GM12878 (cell line): ENCODE measurements at regions not wholly inside any gene's neighbourhood (a gene's known extent, or its start where the extent isn't known, plus 50 kb on each side); places are given as distances from the start of the nearest gene placed in this dataset.

Experiments used
- CHD1 ChIP-seq: IDR thresholded peaks from 2 replicates; pipeline ENCODE4 v1.6.1; 2012; ENCODE audit warnings: low read depth, low read length, improper control_type of control experiment
- NRF1 ChIP-seq: conservative IDR thresholded peaks from 2 replicates; pipeline ENCODE4 v1.6.1; 2011; ENCODE audit warnings: mild to moderate bottlenecking, low read depth, low read length, improper control_type of control experiment
- TF ChIP-seq, protein P1 (sequence below): fragments of 450-650 bp; formaldehyde crosslinking; IDR thresholded peaks from 2 replicates; pipeline ENCODE4 v1.4.0; 2022; ENCODE audit warnings: mild to moderate bottlenecking, moderate library complexity
- TF ChIP-seq, protein P2 (sequence below): fragments of 150-350 bp; IDR thresholded peaks from 2 replicates; pipeline ENCODE4 v1.6.1; 2016; ENCODE audit warnings: low read depth, low read length
- TF ChIP-seq, protein P3 (sequence below): fragments of 450-650 bp; IDR thresholded peaks from 2 replicates; pipeline ENCODE4 v1.6.1; 2016; ENCODE audit warnings: mild to moderate bottlenecking

DNA sequence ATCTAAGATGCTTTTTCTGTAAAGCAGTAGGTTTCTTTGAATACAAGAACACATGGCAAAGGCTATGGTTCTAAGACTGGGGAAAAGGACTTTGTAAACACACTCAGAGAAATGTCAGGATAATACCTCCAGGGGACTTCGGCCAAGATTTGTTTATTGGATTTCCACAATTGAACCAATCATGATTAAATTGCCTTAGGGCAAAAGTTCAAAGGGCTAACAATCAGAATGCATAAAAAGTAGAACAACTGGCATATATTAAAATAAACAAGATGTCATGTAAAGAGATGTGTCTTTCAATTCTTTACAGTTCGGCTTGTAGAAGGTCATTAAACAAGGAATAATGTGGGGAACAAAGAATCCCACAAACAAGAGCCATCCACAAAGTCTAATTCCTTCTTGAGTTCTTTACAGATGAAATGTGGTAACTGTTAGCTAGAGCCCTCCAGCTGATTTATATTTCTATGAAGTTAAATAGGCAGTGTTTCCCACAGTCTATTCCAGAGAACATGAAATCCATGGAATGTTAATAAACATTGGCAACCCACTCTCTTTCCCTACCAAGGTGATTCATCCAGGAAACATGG, 565.5 kb downstream of the ZNF608 start (continued):
- TF ChIP-seq, protein P1, sequence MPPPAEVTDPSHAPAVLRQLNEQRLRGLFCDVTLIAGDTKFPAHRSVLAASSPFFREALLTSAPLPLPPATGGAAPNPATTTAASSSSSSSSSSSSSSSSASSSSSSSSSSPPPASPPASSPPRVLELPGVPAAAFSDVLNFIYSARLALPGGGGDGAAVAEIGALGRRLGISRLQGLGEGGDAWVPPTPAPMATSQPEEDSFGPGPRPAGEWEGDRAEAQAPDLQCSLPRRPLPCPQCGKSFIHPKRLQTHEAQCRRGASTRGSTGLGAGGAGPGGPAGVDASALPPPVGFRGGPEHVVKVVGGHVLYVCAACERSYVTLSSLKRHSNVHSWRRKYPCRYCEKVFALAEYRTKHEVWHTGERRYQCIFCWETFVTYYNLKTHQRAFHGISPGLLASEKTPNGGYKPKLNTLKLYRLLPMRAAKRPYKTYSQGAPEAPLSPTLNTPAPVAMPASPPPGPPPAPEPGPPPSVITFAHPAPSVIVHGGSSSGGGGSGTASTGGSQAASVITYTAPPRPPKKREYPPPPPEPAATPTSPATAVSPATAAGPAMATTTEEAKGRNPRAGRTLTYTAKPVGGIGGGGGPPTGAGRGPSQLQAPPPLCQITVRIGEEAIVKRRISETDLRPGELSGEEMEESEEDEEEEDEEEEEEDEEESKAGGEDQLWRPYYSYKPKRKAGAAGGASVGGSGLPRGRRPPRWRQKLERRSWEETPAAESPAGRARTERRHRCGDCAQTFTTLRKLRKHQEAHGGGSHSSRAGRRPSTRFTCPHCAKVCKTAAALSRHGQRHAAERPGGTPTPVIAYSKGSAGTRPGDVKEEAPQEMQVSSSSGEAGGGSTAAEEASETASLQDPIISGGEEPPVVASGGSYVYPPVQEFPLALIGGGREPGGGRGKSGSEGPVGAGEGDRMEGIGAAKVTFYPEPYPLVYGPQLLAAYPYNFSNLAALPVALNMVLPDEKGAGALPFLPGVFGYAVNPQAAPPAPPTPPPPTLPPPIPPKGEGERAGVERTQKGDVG (CRISPR knock-in tag), result no peak
- TF ChIP-seq, protein P2, sequence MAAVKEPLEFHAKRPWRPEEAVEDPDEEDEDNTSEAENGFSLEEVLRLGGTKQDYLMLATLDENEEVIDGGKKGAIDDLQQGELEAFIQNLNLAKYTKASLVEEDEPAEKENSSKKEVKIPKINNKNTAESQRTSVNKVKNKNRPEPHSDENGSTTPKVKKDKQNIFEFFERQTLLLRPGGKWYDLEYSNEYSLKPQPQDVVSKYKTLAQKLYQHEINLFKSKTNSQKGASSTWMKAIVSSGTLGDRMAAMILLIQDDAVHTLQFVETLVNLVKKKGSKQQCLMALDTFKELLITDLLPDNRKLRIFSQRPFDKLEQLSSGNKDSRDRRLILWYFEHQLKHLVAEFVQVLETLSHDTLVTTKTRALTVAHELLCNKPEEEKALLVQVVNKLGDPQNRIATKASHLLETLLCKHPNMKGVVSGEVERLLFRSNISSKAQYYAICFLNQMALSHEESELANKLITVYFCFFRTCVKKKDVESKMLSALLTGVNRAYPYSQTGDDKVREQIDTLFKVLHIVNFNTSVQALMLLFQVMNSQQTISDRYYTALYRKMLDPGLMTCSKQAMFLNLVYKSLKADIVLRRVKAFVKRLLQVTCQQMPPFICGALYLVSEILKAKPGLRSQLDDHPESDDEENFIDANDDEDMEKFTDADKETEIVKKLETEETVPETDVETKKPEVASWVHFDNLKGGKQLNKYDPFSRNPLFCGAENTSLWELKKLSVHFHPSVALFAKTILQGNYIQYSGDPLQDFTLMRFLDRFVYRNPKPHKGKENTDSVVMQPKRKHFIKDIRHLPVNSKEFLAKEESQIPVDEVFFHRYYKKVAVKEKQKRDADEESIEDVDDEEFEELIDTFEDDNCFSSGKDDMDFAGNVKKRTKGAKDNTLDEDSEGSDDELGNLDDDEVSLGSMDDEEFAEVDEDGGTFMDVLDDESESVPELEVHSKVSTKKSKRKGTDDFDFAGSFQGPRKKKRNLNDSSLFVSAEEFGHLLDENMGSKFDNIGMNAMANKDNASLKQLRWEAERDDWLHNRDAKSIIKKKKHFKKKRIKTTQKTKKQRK, result no peak
- TF ChIP-seq, protein P3, sequence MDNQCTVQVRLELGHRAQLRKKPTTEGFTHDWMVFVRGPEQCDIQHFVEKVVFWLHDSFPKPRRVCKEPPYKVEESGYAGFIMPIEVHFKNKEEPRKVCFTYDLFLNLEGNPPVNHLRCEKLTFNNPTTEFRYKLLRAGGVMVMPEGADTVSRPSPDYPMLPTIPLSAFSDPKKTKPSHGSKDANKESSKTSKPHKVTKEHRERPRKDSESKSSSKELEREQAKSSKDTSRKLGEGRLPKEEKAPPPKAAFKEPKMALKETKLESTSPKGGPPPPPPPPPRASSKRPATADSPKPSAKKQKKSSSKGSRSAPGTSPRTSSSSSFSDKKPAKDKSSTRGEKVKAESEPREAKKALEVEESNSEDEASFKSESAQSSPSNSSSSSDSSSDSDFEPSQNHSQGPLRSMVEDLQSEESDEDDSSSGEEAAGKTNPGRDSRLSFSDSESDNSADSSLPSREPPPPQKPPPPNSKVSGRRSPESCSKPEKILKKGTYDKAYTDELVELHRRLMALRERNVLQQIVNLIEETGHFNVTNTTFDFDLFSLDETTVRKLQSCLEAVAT, result no peak
- TF ChIP-seq CHD1 (no peak), NRF1 (no peak)
